GM12878 (cell line): ENCODE measurements at regions not wholly inside any gene's neighbourhood (a gene's known extent, or its start where the extent isn't known, plus 50 kb on each side); places are given as distances from the start of the nearest gene placed in this dataset.
A peak's percentile ranks its signal among the peaks of the same experiment; 100 is the strongest.

Experiments
- BCL11A ChIP-seq: IDR thresholded peaks from 2 replicates; pipeline ENCODE4 v1.6.1; 2011; ENCODE audit warnings: low read depth, low read length
- CHD1 ChIP-seq: IDR thresholded peaks from 2 replicates; pipeline ENCODE4 v1.6.1; 2012; ENCODE audit warnings: low read depth, low read length, improper control_type of control experiment
- CHD4 ChIP-seq: fragments of 200-600 bp; sonication (generic); IDR thresholded peaks from 2 replicates; pipeline ENCODE4 v1.6.1; 2016; ENCODE audit warnings: mild to moderate bottlenecking
- HCFC1 ChIP-seq: fragments of 150-350 bp; IDR thresholded peaks from 2 replicates; pipeline ENCODE4 v1.6.1; 2014; ENCODE audit warnings: low read length
- IKZF2 ChIP-seq, 2 experiments: fragments of 450-650 bp; IDR thresholded peaks; 2 replicates each; pipeline ENCODE4 v1.6.1; 2017; ENCODE audit warnings: mild to moderate bottlenecking in 2 of 2, moderate library complexity in 2 of 2
- KAT2A ChIP-seq: conservative IDR thresholded peaks from 2 replicates; pipeline ENCODE4 v1.6.1; 2011; ENCODE audit warnings: low read depth, low read length; ENCODE audit not compliant: control insufficient read depth
- MEF2A ChIP-seq: IDR thresholded peaks from 2 replicates; pipeline ENCODE4 v1.6.1; 2011; ENCODE audit warnings: low read depth, mild to moderate bottlenecking, low read length, moderate library complexity; ENCODE audit not compliant: insufficient read depth
- MTA2 ChIP-seq: fragments of 450-650 bp; IDR thresholded peaks from 2 replicates; pipeline ENCODE4 v1.6.1; 2016; ENCODE audit warnings: low read depth, mild to moderate bottlenecking, moderate library complexity
- MYC ChIP-seq: IDR thresholded peaks from 2 replicates; pipeline ENCODE4 v1.6.1; 2011; ENCODE audit warnings: mild to moderate bottlenecking, low read length, moderate library complexity, inconsistent platforms; ENCODE audit not compliant: insufficient read depth, insufficient replicate concordance, insufficient read length, severe bottlenecking
- PAX5 ChIP-seq: IDR thresholded peaks from 2 replicates; pipeline ENCODE4 v1.6.1; 2011; ENCODE audit warnings: low read depth, low read length, borderline replicate concordance
- PML ChIP-seq: IDR thresholded peaks from 2 replicates; pipeline ENCODE4 v1.6.1; 2012; ENCODE audit warnings: low read length, inconsistent platforms
- RB1 ChIP-seq: fragments of 450-650 bp; formaldehyde crosslinking; IDR thresholded peaks from 2 replicates; pipeline ENCODE4 v1.6.1; 2017; ENCODE audit warnings: mild to moderate bottlenecking, borderline replicate concordance
- SIX5 ChIP-seq: IDR thresholded peaks from 2 replicates; pipeline ENCODE4 v1.6.1; 2011; ENCODE audit warnings: mild to moderate bottlenecking, low read depth, low read length, moderate library complexity; ENCODE audit not compliant: severe bottlenecking
- SRF ChIP-seq, 2 experiments: IDR thresholded peaks; 2 replicates each; pipeline ENCODE4 v1.6.1; 2011; ENCODE audit warnings: low read depth in 2 of 2, low read length in 2 of 2, mild to moderate bottlenecking in 1 of 2, moderate library complexity in 1 of 2
- STAT3 ChIP-seq: IDR thresholded peaks from 2 replicates; pipeline ENCODE4 v1.6.1; 2011; ENCODE audit warnings: low read depth, low read length, improper control_type of control experiment
- TCF7 ChIP-seq: IDR thresholded peaks from 2 replicates; pipeline ENCODE4 v1.6.1; 2014; ENCODE audit warnings: antibody characterized with exemption, borderline replicate concordance
- TF ChIP-seq, protein P1 (sequence below): IDR thresholded peaks from 2 replicates; pipeline ENCODE4 v1.6.1; 2011; ENCODE audit warnings: borderline replicate concordance, low read depth, mild to moderate bottlenecking, moderate library complexity, low read length; ENCODE audit not compliant: insufficient read depth, poor library complexity, severe bottlenecking
- TF ChIP-seq, protein P2 (sequence below): fragments of 450-650 bp; formaldehyde crosslinking; IDR thresholded peaks from 2 replicates; pipeline ENCODE4 v1.4.0; 2020; ENCODE audit warnings: mild to moderate bottlenecking, moderate library complexity
- TF ChIP-seq, protein P3 (sequence below): IDR thresholded peaks from 2 replicates; pipeline ENCODE4 v1.6.1; 2011; ENCODE audit warnings: borderline replicate concordance, low read depth, mild to moderate bottlenecking, moderate library complexity, mixed read lengths, low read length; ENCODE audit not compliant: insufficient read depth; ENCODE audit errors: extremely low read length
- TF ChIP-seq, protein P4 (sequence below): fragments of 450-650 bp; IDR thresholded peaks from 2 replicates; pipeline ENCODE4 v1.6.1; 2017; ENCODE audit warnings: mild to moderate bottlenecking, moderate library complexity

DNA sequence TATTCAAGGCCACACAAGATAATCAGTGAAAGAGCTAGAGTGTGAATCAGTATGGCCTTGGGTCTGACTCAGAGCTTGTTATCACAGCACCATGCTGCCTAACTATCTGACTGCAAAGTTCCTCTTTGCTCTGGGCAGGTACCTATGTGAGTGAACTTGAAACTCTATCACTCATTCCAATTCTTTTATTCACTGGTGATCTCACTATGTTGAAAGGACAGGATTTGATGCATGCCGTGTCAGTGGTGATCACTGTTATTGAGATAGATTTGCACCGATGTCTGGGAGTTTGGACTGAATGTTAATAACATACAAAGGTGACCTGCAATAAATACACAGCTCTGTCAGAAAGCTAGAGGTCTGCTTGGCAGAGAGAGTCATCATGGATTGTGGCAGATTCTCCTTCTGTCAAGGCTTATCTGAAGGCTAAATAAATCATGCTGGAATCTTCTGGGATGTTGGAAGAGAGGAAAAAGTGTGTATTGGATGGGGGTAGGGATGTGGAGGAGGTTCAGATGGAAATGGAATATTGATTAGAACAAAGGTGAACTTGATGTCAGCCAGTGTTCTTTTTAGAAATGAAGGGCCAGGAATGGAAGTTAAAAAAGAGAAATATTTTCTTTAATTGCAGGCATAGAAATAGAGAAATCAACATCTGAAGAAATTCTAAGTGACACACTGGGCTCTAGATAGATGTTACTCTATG lies 91.8 kb upstream of the TNC start (continued):
- TF ChIP-seq, protein P1, sequence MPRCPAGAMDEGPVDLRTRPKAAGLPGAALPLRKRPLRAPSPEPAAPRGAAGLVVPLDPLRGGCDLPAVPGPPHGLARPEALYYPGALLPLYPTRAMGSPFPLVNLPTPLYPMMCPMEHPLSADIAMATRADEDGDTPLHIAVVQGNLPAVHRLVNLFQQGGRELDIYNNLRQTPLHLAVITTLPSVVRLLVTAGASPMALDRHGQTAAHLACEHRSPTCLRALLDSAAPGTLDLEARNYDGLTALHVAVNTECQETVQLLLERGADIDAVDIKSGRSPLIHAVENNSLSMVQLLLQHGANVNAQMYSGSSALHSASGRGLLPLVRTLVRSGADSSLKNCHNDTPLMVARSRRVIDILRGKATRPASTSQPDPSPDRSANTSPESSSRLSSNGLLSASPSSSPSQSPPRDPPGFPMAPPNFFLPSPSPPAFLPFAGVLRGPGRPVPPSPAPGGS = peak; percentile 46
- TF ChIP-seq CHD1 (no peak), STAT3 (no peak), PAX5 (0 out of 2 replicates have a peak, but pooled peaks have one; percentile 39), PML (peak; percentile 12; the same call in 1 of the 2 replicates), MYC (no peak), MEF2A (0 out of 2 replicates have a peak, but pooled peaks have one; percentile 24), CHD4 (no peak), SRF (IDR thresholded peaks at IDR 0.05; ENCODE audit: low read depth in 2 of 2, low read length in 2 of 2) (0 out of 4 replicates have a peak, but pooled peaks of 1 of the 2 experiments have one; percentile 25), IKZF2 (IDR thresholded peaks at IDR 0.05) (peak; percentile 38 to 68; a peak in 2 of 4 replicates), MTA2 (peak; percentile 77), BCL11A (peak; percentile 91), KAT2A (no peak), TCF7 (peak; percentile 49; the same call in 1 of the 2 replicates), HCFC1 (no peak), RB1 (no peak), SIX5 (no peak)
- TF ChIP-seq, protein P2, sequence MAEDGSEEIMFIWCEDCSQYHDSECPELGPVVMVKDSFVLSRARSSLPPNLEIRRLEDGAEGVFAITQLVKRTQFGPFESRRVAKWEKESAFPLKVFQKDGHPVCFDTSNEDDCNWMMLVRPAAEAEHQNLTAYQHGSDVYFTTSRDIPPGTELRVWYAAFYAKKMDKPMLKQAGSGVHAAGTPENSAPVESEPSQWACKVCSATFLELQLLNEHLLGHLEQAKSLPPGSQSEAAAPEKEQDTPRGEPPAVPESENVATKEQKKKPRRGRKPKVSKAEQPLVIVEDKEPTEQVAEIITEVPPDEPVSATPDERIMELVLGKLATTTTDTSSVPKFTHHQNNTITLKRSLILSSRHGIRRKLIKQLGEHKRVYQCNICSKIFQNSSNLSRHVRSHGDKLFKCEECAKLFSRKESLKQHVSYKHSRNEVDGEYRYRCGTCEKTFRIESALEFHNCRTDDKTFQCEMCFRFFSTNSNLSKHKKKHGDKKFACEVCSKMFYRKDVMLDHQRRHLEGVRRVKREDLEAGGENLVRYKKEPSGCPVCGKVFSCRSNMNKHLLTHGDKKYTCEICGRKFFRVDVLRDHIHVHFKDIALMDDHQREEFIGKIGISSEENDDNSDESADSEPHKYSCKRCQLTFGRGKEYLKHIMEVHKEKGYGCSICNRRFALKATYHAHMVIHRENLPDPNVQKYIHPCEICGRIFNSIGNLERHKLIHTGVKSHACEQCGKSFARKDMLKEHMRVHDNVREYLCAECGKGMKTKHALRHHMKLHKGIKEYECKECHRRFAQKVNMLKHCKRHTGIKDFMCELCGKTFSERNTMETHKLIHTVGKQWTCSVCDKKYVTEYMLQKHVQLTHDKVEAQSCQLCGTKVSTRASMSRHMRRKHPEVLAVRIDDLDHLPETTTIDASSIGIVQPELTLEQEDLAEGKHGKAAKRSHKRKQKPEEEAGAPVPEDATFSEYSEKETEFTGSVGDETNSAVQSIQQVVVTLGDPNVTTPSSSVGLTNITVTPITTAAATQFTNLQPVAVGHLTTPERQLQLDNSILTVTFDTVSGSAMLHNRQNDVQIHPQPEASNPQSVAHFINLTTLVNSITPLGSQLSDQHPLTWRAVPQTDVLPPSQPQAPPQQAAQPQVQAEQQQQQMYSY (CRISPR knock-in tag) = no peak
- TF ChIP-seq, protein P3, sequence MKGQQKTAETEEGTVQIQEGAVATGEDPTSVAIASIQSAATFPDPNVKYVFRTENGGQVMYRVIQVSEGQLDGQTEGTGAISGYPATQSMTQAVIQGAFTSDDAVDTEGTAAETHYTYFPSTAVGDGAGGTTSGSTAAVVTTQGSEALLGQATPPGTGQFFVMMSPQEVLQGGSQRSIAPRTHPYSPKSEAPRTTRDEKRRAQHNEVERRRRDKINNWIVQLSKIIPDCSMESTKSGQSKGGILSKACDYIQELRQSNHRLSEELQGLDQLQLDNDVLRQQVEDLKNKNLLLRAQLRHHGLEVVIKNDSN = no peak
- TF ChIP-seq, protein P4, sequence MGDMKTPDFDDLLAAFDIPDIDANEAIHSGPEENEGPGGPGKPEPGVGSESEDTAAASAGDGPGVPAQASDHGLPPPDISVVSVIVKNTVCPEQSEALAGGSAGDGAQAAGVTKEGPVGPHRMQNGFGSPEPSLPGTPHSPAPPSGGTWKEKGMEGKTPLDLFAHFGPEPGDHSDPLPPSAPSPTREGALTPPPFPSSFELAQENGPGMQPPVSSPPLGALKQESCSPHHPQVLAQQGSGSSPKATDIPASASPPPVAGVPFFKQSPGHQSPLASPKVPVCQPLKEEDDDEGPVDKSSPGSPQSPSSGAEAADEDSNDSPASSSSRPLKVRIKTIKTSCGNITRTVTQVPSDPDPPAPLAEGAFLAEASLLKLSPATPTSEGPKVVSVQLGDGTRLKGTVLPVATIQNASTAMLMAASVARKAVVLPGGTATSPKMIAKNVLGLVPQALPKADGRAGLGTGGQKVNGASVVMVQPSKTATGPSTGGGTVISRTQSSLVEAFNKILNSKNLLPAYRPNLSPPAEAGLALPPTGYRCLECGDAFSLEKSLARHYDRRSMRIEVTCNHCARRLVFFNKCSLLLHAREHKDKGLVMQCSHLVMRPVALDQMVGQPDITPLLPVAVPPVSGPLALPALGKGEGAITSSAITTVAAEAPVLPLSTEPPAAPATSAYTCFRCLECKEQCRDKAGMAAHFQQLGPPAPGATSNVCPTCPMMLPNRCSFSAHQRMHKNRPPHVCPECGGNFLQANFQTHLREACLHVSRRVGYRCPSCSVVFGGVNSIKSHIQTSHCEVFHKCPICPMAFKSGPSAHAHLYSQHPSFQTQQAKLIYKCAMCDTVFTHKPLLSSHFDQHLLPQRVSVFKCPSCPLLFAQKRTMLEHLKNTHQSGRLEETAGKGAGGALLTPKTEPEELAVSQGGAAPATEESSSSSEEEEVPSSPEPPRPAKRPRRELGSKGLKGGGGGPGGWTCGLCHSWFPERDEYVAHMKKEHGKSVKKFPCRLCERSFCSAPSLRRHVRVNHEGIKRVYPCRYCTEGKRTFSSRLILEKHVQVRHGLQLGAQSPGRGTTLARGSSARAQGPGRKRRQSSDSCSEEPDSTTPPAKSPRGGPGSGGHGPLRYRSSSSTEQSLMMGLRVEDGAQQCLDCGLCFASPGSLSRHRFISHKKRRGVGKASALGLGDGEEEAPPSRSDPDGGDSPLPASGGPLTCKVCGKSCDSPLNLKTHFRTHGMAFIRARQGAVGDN = peak; percentile 48; the same call in 1 of the 2 replicates
